Daoy (cell line): ENCODE measurements at regions not wholly inside any gene's neighbourhood (a gene's known extent, or its start where the extent isn't known, plus 50 kb on each side); places are given as distances from the start of the nearest gene placed in this dataset.
"Not testable (repeated sequence)": the region's sequence is repeated elsewhere in the genome, so short reads cannot be mapped to it uniquely, and the experiment has no call there.

Experiments used
- DNase-seq: peaks from one replicate; pipeline ENCODE4 v3.0.0-alpha.2; 2015; ENCODE audit warnings: low read depth

- DNase-seq: no peak
Observed at GRCh38 chr18:22284581-22285360, 115.4 kb downstream of the GATA6 start.

- DNase-seq: not testable (repeated sequence)
Observed at GRCh38 chr18:22283855-22284254, 114.5 kb downstream of the GATA6 start.

GRCh38 chr18:22283397-22283796 is 114.0 kb downstream of the GATA6 start:
- DNase-seq: peak; percentile 63

GRCh38 chr18:22283116-22283395 is 113.7 kb downstream of the GATA6 start:
- DNase-seq: no peak

- DNase-seq: peak; percentile 64
Observed at GRCh38 chr18:22282311-22283115, 113.1 kb downstream of the GATA6 start.

GRCh38 chr18:22280453-22280750 is 111.0 kb downstream of the GATA6 start:
- no peak for DNase-seq

GRCh38 chr18:22279741-22280452 is 110.5 kb downstream of the GATA6 start:
- DNase-seq: no peak

- DNase-seq: no peak
Observed at GRCh38 chr18:22278798-22279197, 109.4 kb downstream of the GATA6 start.

- DNase-seq: no peak
Observed at GRCh38 chr18:22277758-22278157, 108.4 kb downstream of the GATA6 start.

GRCh38 chr18:22276334-22276713 is 106.9 kb downstream of the GATA6 start:
- no peak for DNase-seq

- DNase-seq: no peak
Observed at GRCh38 chr18:22275706-22276333, 106.4 kb downstream of the GATA6 start.

GRCh38 chr18:22273101-22274039 is 104.0 kb downstream of the GATA6 start:
- DNase-seq: no peak

- no peak for DNase-seq
Observed at GRCh38 chr18:22272242-22272641, 102.9 kb downstream of the GATA6 start.

- no peak for DNase-seq
Observed at GRCh38 chr18:22271030-22271429, 101.6 kb downstream of the GATA6 start.

- no peak for DNase-seq
Observed at GRCh38 chr18:22268641-22269128, 99.3 kb downstream of the GATA6 start.

- no peak for DNase-seq
Observed at GRCh38 chr18:22267697-22268096, 98.3 kb downstream of the GATA6 start.

- DNase-seq: no peak
Observed at GRCh38 chr18:22267225-22267624, 97.8 kb downstream of the GATA6 start.

GRCh38 chr18:22265838-22266237 is 96.4 kb downstream of the GATA6 start:
- DNase-seq: no peak

- DNase-seq: no peak
Observed at GRCh38 chr18:22260208-22260820, 90.9 kb downstream of the GATA6 start.

- DNase-seq: no peak
Observed at GRCh38 chr18:22257022-22257543, 87.7 kb downstream of the GATA6 start.
